Gastrocnemius medialis (tissue), 4 donors: ENCODE measurements at regions not wholly inside any gene's neighbourhood (a gene's known extent, or its start where the extent isn't known, plus 50 kb on each side); places are given as distances from the start of the nearest gene placed in this dataset.

Experiments used
- CTCF ChIP-seq, 5 experiments: fragments of 450-650 bp in 3 of 5; fragments of 200-600 bp in 2 of 5; sonication (generic) in 2 of 5; IDR thresholded peaks in 4 of 5; conservative IDR thresholded peaks in 1 of 5; 1 replicate in 4 of 5; 2 replicates in 1 of 5; pipeline ENCODE4 v1.5.1; 2016 to 2019; ENCODE audit warnings: antibody characterized with exemption in 5 of 5, mild to moderate bottlenecking in 3 of 5, moderate library complexity in 3 of 5
- POLR2A ChIP-seq, 2 donors: fragments of 450-650 bp; IDR thresholded peaks; one replicate each; pipeline ENCODE4 v1.6.1; 2017; ENCODE audit warnings: antibody characterized with exemption in 2 of 2, mild to moderate bottlenecking in 2 of 2, moderate library complexity in 2 of 2

GRCh38 chrX:7640392-7640791 lies 202.6 kb upstream of the VCX start:
- TF ChIP-seq POLR2A (IDR thresholded peaks at IDR 0.05): no peak
- no peak for TF ChIP-seq CTCF (IDR thresholded peaks at IDR 0.05 in 4 of 5, conservative IDR thresholded peaks at IDR 0.05 in 1 of 5)
